IPS DF 19.7 (cell line): ENCODE measurements at regions not wholly inside any gene's neighbourhood (a gene's known extent, or its start where the extent isn't known, plus 50 kb on each side); places are given as distances from the start of the nearest gene placed in this dataset.
"Not testable (repeated sequence)": the region's sequence is repeated elsewhere in the genome, so short reads cannot be mapped to it uniquely, and the experiment has no call there.

Experiments used
- DNase-seq: peaks from one replicate; pipeline ENCODE4 v3.0.0-alpha.2; 2013; ENCODE audit warnings: low read depth, low spot score

GRCh38 chr1:38787041-38787440 is 72.5 kb downstream of the RRAGC start:
- DNase-seq: no peak

DNA sequence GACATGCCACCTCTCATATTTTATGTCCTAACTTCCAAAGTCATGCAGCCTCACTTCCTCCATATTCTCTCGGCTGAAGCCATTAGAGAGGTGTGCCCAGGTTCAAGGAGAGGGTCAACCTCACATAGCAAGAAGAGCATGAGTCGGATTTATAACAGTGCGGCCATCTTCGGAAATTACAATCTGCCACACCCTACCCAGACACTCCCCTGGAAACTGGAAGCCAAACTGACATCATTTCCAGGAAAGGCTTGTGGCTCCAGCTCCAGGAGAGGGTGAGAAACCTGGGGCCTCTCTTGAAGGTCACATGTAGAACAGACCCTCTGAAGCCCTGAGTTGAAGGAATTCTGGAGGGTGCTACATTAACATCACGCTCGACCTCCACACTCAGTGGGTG is 73.5 kb downstream of the RRAGC start:
- DNase-seq: no peak

DNA sequence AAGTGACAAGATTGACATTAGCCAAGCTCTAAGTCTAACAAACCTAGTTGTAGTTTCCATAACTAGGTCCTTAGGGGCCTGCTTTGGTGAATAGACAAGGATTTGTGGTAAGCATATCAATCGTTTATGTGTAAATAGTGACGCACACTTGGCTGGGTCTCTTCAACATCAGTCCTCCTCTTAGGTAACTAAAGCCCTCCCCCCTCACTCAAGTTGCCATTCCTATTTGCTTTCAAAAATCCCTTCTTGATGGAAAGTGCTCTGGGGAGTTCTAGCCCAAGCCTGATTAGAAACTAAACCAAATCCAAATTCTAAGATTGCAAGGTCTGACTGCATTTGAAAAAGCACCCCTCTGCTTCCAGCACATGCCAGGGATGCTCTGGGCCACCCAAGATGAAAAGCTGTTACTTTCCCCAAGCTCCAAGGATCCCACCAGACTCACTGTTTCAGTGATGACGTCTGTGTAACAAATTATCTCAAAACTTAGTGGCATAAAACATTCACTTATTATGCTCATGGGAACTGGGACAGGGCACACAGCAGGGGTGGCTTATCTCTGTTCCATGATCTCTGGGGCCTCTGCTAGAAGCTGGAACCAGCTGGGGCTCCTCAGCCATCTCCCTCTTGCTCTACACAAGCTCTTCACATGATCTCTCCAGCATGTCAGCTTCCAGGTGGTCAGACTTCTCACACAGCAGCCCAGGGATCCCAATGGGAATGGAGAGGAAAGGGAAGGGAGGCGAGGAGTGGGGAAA is 74.1 kb downstream of the RRAGC start:
- DNase-seq: no peak

GRCh38 chr1:38784452-38785284 is 74.9 kb downstream of the RRAGC start:
- DNase-seq: no peak

- no peak for DNase-seq
These were observed 75.8 kb downstream of the RRAGC start for GRCh38 chr1:38783640-38784229.

- DNase-seq: no peak
These were observed 77.5 kb downstream of the RRAGC start for GRCh38 chr1:38781872-38782617.

GRCh38 chr1:38780133-38780532 is 79.4 kb downstream of the RRAGC start:
- DNase-seq: no peak

DNA sequence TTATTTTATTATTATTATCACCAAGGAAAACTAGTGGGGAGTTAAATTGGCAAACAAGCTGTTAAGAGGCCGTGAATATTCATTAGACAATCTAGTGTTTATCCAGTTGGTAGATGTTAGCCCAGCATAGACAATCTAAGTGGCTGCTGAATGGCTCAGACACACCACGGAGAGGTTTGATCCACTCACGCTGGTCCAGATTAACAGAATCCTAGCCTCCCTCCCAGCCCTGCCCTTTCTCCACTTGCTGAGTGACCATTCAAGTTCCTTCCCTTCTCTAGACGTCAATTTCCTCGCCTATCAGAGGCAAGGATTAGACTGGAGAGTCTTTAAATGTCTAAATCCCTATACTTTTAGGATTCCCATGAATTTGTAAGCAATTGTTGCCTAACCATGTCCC is 80.1 kb downstream of the RRAGC start:
- DNase-seq: no peak

DNA sequence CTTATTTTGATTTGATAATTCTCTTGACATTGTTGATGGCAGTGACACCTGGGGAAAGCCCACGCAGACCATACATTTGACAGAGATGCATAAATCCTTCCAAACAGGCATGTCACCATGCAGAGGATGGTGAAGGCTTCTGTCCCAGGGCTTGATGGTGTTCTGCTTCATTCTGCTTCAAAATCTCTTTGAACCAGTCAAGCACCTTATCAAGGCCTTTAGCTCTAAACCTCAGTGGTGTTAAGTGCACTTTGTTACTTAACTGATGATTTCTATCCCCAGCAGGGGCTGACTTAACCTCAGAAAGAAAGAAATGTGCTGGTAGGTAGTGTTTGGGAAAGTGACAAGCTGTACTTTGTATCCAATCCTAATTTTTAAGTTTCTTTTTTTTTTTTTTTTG is 81.1 kb downstream of the RRAGC start:
- no peak for DNase-seq

- no peak for DNase-seq
These were observed 81.5 kb downstream of the RRAGC start for GRCh38 chr1:38778051-38778450.

GRCh38 chr1:38777464-38777957 is 82.1 kb downstream of the RRAGC start:
- DNase-seq: no peak

GRCh38 chr1:38776466-38777065 is 83.0 kb downstream of the RRAGC start:
- no peak for DNase-seq

GRCh38 chr1:38775175-38775845 is 84.3 kb downstream of the RRAGC start:
- DNase-seq: no peak

DNA sequence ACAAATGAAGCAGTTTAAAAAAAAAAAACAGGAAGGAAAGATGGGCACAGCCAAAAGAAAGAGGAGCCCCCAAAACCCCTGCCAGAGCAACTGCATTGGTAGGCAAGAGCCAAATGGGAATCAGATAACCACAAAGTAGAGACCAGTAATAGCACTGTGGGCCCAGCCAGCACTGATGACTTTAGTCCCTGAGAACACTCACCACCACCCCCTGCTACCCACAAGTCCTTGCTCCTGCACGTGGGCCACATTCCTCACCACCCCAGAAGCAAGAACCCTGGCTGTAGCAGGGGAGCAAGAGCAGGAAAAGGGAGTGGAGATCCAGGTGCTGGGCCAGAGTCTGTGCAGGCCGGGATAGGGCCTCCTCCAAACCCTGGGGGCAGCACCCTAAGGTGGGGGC is 86.1 kb downstream of the RRAGC start:
- no peak for DNase-seq

DNA sequence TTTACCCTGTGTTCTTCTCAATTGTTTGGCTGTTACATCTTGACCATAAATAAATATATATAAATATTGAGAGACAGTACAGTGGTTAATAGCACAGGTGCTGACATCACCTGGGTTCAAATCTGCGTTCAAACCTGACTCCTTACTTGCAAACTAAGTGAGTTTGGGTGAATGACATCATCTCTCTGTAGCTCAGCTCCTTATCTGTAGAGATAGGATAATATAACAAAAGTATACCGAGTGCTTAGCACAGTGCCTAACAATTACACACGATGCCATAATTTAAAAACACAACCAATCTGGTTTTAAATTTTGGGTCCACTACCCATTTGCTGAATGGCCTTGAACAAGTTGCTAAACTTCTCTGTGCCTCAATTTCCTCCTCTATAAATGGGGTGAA is 86.6 kb downstream of the RRAGC start:
- no peak for DNase-seq

- DNase-seq: no peak
These were observed 87.5 kb downstream of the RRAGC start for GRCh38 chr1:38772026-38772425.

DNA sequence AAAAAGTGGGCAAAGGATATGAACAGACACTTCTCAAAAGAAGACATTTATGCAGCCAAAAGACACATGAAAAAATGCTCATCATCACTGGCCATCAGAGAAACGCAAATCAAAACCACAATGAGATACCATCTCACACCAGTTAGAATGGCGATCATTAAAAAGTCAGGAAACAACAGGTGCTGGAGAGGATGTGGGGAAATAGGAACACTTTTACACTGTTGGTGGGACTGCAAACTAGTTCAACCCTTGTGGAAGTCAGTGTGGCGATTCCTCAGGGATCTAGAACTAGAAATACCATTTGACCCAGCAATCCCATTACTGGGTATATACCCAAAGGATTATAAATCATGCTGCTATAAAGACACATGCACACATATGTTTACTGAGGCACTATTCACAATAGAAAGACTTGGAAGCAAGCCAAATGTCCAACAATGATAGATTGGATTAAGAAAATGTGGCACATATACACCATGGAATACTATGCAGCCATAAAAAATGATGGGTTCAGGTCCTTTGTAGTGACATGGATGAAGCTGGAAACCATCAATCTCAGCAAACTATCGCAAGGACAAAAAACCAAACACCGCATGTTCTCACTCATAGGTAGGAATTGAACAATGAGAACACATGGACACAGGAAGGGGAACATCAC is 88.9 kb downstream of the RRAGC start:
- DNase-seq: not testable (repeated sequence)

GRCh38 chr1:38766125-38766524 is 93.4 kb downstream of the RRAGC start:
- no peak for DNase-seq

- no peak for DNase-seq
These were observed 96.5 kb downstream of the RRAGC start for GRCh38 chr1:38763121-38763520.

DNA sequence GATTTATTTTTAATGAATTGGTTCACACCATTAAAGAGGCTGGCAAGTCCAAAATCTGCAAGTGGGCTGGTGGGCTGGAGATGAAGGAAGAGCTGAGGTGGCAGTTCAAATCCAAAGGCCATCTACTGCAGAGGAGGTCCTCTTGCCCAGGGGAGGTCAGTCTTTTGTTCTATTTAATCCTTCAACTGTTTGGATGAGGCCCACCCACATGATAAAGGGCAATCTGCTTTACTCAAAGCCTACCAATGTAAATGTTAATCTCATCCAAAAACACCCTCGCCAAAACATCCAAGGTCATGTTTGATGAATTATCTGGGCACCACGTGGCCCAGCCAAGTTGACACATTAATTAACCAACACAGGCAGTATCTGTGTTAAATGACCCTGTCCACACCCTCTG is 99.0 kb downstream of the RRAGC start:
- no peak for DNase-seq
